Breast epithelium (tissue), 4 donors: ENCODE measurements at regions not wholly inside any gene's neighbourhood (a gene's known extent, or its start where the extent isn't known, plus 50 kb on each side); places are given as distances from the start of the nearest gene placed in this dataset.

Source experiments
- DNase-seq, 2 donors: peaks; one replicate each; pipeline ENCODE4 v3.0.0-alpha.2; 2019; ENCODE audit warnings: low spot score in 2 of 2
- H3K27ac ChIP-seq, 2 donors: fragments of 200-600 bp; sonication (generic) in 1 of 2; one replicate each; pipeline ENCODE4 v1.5.1; 2016 to 2019; ENCODE audit warnings: mild to moderate bottlenecking in 1 of 2
- H3K27me3 ChIP-seq, 2 donors: fragments of 200-600 bp; sonication (generic) in 1 of 2; one replicate each; pipeline versions ENCODE4 v1.5.1 to v1.6.0; 2017 to 2019; ENCODE audit warnings: control low read depth in 1 of 2, mild to moderate bottlenecking in 1 of 2
- H3K36me3 ChIP-seq: fragments of 200-600 bp; one replicate; pipeline ENCODE4 v1.5.1; 2019
- H3K4me1 ChIP-seq, 2 donors: fragments of 200-600 bp; sonication (generic); one replicate each; pipeline ENCODE4 v1.5.1; 2016 to 2019; ENCODE audit warnings: control low read depth in 1 of 2
- H3K4me3 ChIP-seq, 3 donors: fragments of 200-600 bp; sonication (generic); 1 replicate in 2 of 3; 2 replicates in 1 of 3; pipeline ENCODE4 v1.5.1; 2016 to 2019; ENCODE audit warnings: mild to moderate bottlenecking in 3 of 3, moderate library complexity in 2 of 3
- H3K9me3 ChIP-seq, 2 donors: fragments of 200-600 bp; sonication (generic) in 1 of 2; one replicate each; pipeline ENCODE4 v1.5.1; 2016 to 2019; ENCODE audit warnings: control low read depth in 1 of 2
- POLR2A ChIP-seq: fragments of 450-650 bp; IDR thresholded peaks from one replicate; pipeline ENCODE4 v1.6.1; 2016; ENCODE audit warnings: antibody characterized with exemption, mild to moderate bottlenecking, moderate library complexity
- POLR2AphosphoS5 ChIP-seq, 3 donors: sonication (generic); formaldehyde crosslinking; IDR thresholded peaks; one replicate each; pipeline ENCODE4 v1.6.1; 2017; ENCODE audit warnings: antibody characterized with exemption in 3 of 3
- intact Hi-C: fragments of 100-400 bp; cut with DNase I; formaldehyde crosslinking; loops from one replicate; pipeline ENCODE4 v1.15.1; 2023; ENCODE audit warnings: low total_unique reads
- TF ChIP-seq, protein P1 (sequence below), 3 donors: fragments of 450-650 bp; IDR thresholded peaks; one replicate each; pipeline ENCODE4 v1.5.1; 2016 to 2017; ENCODE audit warnings: antibody characterized with exemption in 3 of 3, mild to moderate bottlenecking in 3 of 3, moderate library complexity in 3 of 3

DNA sequence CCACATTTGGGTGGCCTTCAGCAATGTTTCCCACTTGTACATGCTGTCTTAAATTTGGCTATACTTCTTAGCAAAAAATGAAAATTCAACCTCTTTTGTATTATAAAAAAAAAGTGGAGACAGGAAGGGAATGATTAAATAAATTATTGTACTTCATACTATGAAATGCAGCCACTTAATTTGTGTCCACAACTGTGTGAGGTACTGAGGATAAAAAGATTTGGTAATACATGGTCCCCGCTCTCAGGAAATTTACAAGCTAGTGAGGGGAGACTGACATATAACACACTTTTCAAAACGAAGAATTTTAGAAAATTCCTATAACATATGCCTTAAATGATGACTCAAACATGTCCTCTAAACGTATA, 105.0 kb downstream of the HNRNPD start:
- Histone ChIP-seq H3K27me3 (no peaks in the 10 kb centered on the region), H3K9me3 (no peaks in the 10 kb centered on the region), H3K4me3 (no peak overlapping the region), H3K36me3 (no peaks in the 10 kb centered on the region), H3K27ac (no peak overlapping the region), H3K4me1 (no peaks in the 10 kb centered on the region)
- intact Hi-C loops = no loop called here
- no peak for TF ChIP-seq POLR2A
- TF ChIP-seq POLR2AphosphoS5 (IDR thresholded peaks at IDR 0.05) = no peak
- TF ChIP-seq, protein P1, sequence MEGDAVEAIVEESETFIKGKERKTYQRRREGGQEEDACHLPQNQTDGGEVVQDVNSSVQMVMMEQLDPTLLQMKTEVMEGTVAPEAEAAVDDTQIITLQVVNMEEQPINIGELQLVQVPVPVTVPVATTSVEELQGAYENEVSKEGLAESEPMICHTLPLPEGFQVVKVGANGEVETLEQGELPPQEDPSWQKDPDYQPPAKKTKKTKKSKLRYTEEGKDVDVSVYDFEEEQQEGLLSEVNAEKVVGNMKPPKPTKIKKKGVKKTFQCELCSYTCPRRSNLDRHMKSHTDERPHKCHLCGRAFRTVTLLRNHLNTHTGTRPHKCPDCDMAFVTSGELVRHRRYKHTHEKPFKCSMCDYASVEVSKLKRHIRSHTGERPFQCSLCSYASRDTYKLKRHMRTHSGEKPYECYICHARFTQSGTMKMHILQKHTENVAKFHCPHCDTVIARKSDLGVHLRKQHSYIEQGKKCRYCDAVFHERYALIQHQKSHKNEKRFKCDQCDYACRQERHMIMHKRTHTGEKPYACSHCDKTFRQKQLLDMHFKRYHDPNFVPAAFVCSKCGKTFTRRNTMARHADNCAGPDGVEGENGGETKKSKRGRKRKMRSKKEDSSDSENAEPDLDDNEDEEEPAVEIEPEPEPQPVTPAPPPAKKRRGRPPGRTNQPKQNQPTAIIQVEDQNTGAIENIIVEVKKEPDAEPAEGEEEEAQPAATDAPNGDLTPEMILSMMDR (IDR thresholded peaks at IDR 0.05) = no peak
- no peak for DNase-seq

DNA sequence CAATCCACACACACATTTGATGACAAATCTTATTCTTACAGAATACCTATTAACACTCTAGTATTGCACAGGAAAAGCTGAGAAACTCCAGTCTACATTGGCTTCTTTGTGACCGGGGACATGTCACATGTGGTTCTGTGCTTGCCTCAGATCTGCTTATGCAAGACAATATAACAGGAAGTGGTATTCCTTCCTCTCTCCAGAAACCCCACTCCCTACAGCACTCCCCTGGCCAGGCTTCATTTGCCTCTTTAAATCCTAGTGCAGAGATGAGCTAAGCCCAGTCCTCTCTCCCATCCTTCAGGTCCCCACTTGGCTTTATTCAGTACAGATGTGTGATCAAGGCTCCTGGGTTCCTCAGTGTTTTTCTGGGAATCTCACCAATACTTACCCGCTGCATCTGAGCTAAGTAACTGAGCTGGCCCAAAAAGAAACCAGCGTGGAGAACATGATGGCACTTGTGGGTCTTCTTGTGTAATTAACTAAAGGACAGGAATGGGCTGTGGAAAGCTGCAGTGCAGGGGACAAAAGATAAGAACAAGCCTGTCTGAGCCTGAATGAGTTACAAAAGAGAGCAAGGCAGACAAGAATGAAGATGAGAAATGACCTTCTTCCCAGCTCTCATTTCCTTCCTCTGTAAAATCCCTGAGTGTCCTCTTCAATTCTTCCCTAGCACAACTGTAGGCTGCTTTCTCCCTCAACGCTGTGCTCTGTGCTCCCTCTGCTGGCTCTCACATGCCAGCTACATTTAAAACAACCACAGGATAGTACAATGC, 105.6 kb downstream of the HNRNPD start:
- TF ChIP-seq POLR2AphosphoS5 (IDR thresholded peaks at IDR 0.05) (no peak), POLR2A (no peak)
- TF ChIP-seq, protein P1 (IDR thresholded peaks at IDR 0.05) = peak; percentile 6 to 73 (median 63)
- intact Hi-C loops = no loop called here
- peak in 1 of 2 donors; percentile 53 for DNase-seq
- Histone ChIP-seq H3K27ac (peak overlapping the region; percentile 3 to 37), H3K36me3 (no peaks in the 10 kb centered on the region), H3K4me3 (peak overlapping the region in 1 of 3 donors; percentile 39), H3K9me3 (no peaks in the 10 kb centered on the region), H3K27me3 (no peaks in the 10 kb centered on the region), H3K4me1 (no peaks in the 10 kb centered on the region)

GRCh38 chr4:82267506-82267905, 106.3 kb downstream of the HNRNPD start:
- Histone ChIP-seq H3K9me3 (no peaks in the 10 kb centered on the region), H3K27ac (peak overlapping the region; percentile 3 to 37), H3K36me3 (no peaks in the 10 kb centered on the region), H3K27me3 (no peaks in the 10 kb centered on the region), H3K4me3 (no peak overlapping the region), H3K4me1 (no peaks in the 10 kb centered on the region)
- no peak for TF ChIP-seq POLR2AphosphoS5 (IDR thresholded peaks at IDR 0.05)
- TF ChIP-seq POLR2A = no peak
- TF ChIP-seq, protein P1 (IDR thresholded peaks at IDR 0.05) = no peak
- no peak for DNase-seq
- intact Hi-C loops = no loop called here

- no peak for DNase-seq
- intact Hi-C loops = no loop called here
- TF ChIP-seq POLR2AphosphoS5 (IDR thresholded peaks at IDR 0.05) (no peak), POLR2A (no peak)
- TF ChIP-seq, protein P1 (IDR thresholded peaks at IDR 0.05) = no peak
- Histone ChIP-seq H3K4me3 (no peak overlapping the region), H3K36me3 (no peaks in the 10 kb centered on the region), H3K4me1 (no peaks in the 10 kb centered on the region), H3K9me3 (no peaks in the 10 kb centered on the region), H3K27ac (no peak overlapping the region), H3K27me3 (no peaks in the 10 kb centered on the region)
These were observed 107.4 kb downstream of the HNRNPD start for GRCh38 chr4:82266345-82266744.

GRCh38 chr4:82261084-82261483, 112.7 kb downstream of the HNRNPD start:
- TF ChIP-seq POLR2AphosphoS5 (IDR thresholded peaks at IDR 0.05) (no peak), POLR2A (no peak)
- TF ChIP-seq, protein P1 (IDR thresholded peaks at IDR 0.05) = no peak
- Histone ChIP-seq H3K36me3 (no peaks in the 10 kb centered on the region), H3K9me3 (no peaks in the 10 kb centered on the region), H3K27ac (no peak overlapping the region), H3K4me3 (no peak overlapping the region), H3K27me3 (no peaks in the 10 kb centered on the region), H3K4me1 (no peaks in the 10 kb centered on the region)
- no peak for DNase-seq
- intact Hi-C loops = no loop called here
